ENCODE measurements at regions not wholly inside any gene's neighbourhood (a gene's known extent, or its start where the extent isn't known, plus 50 kb on each side); places are given as distances from the start of the nearest gene placed in this dataset.
"Not testable (repeated sequence)": the region's sequence is repeated elsewhere in the genome, so short reads cannot be mapped to it uniquely, and the experiment has no call there.

GRCh38 chr1:234769986-234770795, 160.2 kb upstream of the IRF2BP2 start:
- no peak for DNase-seq

GRCh38 chr1:234769284-234769985, 159.5 kb upstream of the IRF2BP2 start:
- DNase-seq, result no peak

DNA sequence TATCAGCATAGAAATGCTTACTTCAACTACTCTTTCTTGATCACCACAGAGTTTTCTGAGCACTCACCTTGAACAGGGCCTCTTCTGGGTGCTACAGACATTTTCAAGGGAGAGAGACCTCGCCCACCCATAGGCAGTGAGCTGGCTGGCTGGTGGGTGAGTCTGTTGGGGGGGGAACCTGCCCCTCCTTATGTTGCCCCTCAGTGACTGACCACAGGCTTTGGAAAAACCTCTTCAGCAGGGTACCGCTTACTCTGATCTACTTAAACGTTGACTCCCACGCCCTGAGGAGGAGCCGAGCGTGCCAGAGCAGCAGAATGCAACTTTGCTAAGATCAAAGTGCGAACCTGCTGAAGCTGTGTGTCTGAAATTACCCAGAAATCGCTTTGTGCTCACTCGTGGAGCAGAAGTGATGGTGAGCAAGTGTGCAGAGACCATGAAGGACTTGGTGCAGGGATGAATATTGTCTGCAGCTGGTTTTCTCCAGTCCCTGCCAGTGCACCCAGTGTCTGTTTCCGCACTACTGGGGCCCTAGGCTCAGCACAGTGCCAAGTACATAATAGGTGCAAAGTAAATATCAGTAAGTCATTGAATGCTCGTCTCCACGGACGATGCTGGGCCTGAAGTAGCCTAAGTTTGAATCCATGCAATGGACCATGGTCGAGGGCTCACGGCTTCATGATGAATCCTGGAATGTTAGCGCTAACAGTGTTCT, 158.7 kb upstream of the IRF2BP2 start:
- DNase-seq, result no peak

DNA sequence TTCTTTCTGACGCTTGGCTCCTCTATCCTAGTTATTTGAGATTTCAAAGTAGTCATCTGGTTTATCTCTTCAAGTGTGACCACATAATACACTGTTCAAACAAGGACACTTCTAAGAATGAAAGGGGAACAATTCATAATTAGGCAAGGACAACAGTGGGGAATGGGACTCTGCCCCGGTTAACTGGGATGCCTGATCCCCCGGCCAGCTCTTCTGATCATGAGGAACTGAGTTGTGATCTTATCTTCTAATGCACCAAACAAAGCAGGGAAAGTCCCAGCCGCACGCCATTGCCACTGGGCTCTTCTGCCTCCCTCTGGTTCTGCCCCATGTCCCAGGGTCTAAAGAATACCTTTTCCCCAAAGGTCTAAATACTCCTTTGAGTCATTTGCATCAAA, 158.2 kb upstream of the IRF2BP2 start:
- DNase-seq, result no peak

DNA sequence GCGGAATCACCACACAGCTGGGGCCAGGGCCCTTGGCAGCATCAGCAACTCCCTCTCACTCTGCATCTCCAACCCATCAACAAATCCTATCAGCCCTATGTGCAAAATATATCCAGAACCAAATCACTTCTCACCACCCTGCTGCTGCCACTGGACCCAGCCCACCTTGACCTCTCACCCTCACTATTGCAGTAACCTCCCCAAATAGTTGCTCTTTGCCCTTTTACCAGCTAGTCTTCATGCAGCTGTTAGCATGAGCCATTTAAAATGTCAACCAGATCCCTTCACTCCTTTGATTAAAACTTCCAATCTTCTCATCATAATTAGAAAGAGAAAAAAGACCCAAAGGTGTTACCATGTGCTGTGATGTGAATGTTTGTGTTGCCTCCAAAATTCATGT, 155.7 kb upstream of the IRF2BP2 start:
- DNase-seq, result no peak

DNA sequence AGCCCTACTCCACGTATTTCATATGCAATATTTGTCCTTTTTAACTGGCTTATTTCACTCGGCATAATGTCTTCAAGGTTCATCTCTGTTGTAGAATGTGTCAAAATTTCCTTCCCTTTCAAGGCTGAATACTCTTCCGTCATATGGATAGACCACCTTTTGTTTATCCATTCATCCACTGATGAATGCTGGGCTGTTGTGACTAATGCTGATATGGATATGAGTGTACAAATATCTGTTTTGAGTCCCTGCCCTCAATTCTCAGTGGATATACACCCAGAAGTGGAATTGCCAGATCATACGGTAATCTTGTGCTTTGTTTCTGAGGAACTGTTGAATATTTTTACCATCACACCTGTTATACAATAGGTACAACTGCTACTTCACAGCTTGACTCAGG, 155.2 kb upstream of the IRF2BP2 start:
- no peak for DNase-seq

GRCh38 chr1:234763910-234764309, 153.9 kb upstream of the IRF2BP2 start:
- DNase-seq, result no peak

- DNase-seq, result no peak
Observed at GRCh38 chr1:234763367-234763766, 153.4 kb upstream of the IRF2BP2 start.

GRCh38 chr1:234762127-234762526, 152.1 kb upstream of the IRF2BP2 start:
- not testable (repeated sequence) for DNase-seq

- DNase-seq, result no peak
Observed at GRCh38 chr1:234760303-234760723, 150.3 kb upstream of the IRF2BP2 start.

DNA sequence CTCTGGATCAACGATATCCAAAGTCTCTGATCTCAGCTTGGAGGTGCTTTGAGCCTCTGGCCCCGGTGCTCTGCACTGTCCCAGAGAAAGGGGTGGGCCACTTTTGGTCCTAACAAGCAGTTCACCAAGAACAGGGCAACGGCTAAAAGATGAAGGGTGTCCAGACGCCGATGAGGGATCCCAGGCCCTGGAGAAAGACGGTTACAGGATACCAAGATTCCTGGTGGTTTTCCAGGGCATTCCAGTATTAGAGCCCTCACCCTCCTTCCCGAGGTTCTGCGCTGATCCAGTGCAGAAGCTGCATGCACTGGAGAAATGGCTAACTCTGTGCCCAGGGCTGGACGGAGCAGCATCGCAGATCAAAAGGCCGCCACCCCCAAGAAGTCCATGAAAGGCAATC, 149.9 kb upstream of the IRF2BP2 start:
- no peak for DNase-seq

GRCh38 chr1:234758851-234759250, 148.9 kb upstream of the IRF2BP2 start:
- DNase-seq, result no peak

GRCh38 chr1:234756857-234757256, 146.9 kb upstream of the IRF2BP2 start:
- DNase-seq, result no peak

DNA sequence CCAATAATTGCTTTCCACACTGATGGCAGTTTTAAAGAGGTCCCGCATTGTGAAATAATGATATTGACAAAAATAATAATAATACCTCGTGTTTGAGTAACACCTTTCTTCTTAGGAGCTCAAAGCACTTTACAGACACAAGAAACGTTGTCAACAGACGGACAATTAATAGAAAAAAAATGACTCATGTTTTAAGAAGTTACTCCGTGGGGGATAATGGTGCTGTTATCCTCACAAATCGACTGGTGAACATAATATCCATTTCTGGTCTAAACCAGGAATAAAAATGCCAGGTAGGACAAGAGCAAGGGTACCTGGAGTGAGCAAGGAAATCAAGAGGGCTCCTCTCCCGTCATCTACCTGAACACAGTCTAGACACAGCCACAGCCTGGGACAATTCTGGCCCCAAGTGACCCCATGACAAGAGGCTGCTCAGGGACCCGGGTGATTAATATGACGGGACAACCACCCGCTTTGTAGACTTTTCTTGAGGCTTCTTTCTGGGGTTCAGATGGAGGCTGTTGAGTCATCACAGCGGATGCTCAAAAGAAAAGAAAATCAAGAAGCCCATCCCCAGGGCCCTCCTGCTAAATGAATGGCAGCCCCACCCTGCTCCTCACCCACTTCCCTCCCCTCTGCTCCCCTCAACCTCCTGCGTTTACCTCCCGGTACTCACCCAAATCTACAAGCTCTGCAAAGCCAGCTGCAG, 146.2 kb upstream of the IRF2BP2 start:
- DNase-seq, result no peak

- peak; percentile 86 for DNase-seq
Observed at GRCh38 chr1:234755449-234755863, 145.5 kb upstream of the IRF2BP2 start.

- no peak for DNase-seq
Observed at GRCh38 chr1:234753979-234754378, 144.0 kb upstream of the IRF2BP2 start.

DNA sequence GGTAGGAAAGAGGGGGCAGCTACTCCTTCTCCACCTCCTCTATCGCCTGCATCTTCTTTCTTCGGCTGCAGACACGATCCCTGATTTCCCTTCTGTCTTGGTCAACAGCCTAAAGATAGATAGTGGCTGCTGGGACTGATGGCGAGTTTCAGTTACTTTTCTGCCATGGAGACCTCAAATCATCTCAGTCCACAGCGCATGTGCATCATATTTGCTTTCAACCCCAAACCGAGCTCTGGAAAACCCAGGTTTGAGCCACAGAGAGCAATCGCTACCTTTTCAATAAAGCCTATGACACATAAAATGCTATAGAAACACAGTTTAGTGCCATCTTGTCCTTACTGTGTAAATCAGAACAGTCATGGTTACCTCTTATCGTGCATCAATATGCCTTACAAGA, 142.9 kb upstream of the IRF2BP2 start:
- no peak for DNase-seq

GRCh38 chr1:234751678-234752077, 141.7 kb upstream of the IRF2BP2 start:
- no peak for DNase-seq

DNA sequence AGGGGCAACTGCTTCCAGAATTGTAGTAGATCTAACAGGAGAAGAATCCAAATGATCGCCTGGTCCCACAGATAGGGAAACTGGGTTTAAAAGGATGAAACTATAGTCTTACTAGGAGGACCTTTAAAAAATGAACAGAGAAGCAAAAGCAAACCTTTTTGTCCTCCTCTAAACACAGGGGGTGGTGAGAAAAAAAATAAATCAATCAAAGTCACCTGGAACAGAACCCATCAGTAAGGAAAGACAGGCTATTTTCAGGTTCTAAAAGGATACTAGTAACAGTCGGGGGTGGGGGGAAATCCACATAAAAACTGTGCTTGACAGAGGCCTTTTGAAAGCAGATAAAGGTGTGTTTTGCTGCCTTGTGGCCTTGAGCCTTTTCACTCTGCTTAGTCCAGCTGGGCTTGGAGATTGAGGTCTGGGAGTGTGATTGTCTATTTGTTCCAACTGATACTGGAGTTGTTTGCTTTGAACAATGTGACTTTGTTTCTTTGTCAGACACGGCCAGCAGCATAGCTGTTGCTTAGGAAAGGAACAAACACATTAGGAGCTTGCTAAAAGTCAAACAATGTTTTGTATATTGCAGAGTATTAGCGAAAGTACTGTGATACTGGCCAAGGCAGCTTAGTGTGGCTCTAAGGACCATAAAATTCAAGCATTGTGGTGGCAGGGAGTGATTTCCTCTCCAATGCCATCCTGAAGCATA, 141.1 kb upstream of the IRF2BP2 start:
- peak; percentile 56 for DNase-seq

GRCh38 chr1:234748713-234749112, 138.7 kb upstream of the IRF2BP2 start:
- DNase-seq, result no peak

DNA sequence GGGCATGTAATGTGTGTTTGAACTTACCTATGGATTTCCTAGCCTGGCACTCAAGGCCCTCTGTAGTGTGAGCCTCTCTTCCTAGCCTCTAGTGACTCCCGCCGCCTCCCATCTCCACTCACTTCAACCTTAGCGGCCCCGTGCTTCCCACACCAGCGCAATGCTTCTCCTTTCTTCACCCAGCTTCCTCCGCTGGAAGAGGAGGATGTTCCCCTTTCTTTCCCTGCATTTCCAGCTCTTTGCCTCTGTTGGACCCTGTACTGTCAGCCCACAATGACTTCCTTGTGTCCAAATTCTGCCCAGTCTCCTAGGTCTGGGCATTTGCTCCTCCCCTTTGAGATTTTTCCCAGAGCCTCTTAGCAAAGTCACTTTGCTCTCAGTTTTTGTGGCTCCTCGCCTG, 138.1 kb upstream of the IRF2BP2 start:
- DNase-seq, result no peak

DNA sequence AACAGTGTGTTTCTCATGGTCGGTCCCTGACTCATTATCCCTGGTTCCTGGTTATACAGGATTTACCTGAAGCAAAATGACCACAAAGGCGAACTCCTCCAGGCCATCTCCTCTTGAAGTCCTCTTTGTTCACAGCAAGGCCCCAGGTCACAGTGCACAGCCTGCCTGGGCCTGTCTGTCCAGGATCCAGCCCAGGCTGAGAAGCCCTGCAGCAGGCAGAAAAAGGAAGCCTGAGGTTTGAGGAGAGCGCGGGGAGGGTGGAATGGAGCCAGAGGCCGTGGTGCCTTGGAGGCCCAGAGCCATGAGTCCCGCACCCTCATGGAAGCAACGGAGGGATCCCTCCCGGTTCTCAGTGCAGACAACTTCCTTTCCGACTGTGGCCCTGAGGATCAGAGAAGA, 136.8 kb upstream of the IRF2BP2 start:
- no peak for DNase-seq
